ENCODE measurements at regions not wholly inside any gene's neighbourhood (a gene's known extent, or its start where the extent isn't known, plus 50 kb on each side); places are given as distances from the start of the nearest gene placed in this dataset.

DNA sequence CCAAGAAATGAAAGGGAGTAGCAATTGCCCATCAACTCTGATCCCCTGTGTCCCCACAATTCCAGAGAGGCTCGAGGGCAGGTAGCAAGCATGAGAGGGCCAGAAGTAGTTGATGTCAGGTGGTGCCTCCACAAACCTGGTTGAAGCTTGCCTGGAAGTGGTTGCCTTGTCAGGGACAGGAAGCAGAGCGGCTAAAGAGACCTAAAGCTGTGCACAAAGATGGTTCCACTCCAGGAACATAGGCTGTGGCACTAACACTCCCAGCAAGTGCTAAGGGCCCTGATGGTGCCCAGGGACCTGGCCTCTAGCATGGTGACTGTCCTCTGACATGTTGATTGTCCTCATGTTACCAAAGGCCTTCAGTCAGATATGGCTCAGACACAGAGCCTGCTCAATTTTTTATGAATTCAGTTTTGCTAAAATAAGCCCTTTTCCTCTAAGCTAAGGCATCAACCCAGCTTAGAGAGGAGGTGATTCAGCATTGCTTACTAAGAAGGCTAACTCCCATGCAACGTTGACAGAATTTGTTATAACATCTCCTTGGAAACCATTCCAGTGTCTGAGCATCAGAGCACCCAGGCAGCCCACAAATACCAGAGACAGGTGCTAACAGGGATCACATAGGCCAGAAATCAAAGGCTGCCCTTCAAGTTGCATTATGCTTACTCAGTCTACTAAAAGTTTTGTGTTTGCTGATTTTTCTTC, 196.3 kb upstream of the ARHGAP20 start:
- 25 to 59% methylated on average over 2 to 3 of the region's 3 CpGs for WGBS, 2 donors
- intact Hi-C loops (cut with DNase I): no loop called here

DNA sequence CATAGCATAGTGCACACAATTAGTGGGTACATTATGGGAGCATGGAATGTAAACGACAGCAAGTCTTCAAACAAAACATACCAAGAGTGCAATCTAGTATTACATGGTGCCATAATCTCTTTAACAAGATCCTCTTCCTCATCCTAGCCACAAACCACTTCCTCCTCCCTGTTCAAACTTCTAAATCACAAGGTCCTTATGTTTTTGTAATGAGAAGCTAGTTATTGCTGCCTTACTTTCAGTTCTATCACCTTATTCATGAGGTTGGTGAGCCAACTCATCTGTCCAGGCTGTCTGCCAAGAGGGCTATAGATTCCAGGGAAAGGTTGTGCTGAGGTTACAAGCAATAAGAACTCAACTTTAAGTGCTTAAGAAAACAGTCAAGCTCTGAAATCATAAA, 195.4 kb upstream of the ARHGAP20 start:
- H3K27me3 ChIP-seq: no peaks in the 10 kb centered on the region
- peak overlapping the region in 3 of 4 donors; percentile 70 to 79 (median 73) for H3K27ac ChIP-seq
- H3K4me1 ChIP-seq: peaks cover 12 to 61% (median 15%) of the 10 kb centered on the region in 3 donors
- intact Hi-C loops (cut with DNase I): no loop called here
- no peaks in the 10 kb centered on the region for H3K9me3 ChIP-seq
- no peaks in the 10 kb centered on the region for H3K36me3 ChIP-seq
- H3K4me3 ChIP-seq: no peak overlapping the region
- TF ChIP-seq POLR2A (IDR thresholded peaks at IDR 0.05): no peak
- TF ChIP-seq, protein P1, sequence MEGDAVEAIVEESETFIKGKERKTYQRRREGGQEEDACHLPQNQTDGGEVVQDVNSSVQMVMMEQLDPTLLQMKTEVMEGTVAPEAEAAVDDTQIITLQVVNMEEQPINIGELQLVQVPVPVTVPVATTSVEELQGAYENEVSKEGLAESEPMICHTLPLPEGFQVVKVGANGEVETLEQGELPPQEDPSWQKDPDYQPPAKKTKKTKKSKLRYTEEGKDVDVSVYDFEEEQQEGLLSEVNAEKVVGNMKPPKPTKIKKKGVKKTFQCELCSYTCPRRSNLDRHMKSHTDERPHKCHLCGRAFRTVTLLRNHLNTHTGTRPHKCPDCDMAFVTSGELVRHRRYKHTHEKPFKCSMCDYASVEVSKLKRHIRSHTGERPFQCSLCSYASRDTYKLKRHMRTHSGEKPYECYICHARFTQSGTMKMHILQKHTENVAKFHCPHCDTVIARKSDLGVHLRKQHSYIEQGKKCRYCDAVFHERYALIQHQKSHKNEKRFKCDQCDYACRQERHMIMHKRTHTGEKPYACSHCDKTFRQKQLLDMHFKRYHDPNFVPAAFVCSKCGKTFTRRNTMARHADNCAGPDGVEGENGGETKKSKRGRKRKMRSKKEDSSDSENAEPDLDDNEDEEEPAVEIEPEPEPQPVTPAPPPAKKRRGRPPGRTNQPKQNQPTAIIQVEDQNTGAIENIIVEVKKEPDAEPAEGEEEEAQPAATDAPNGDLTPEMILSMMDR (IDR thresholded peaks at IDR 0.05): no peak
- no peak for DNase-seq
- WGBS, 2 donors: 19 to 38% methylated on average over 1 of the region's 1 CpG

More for the DNA sequence above, 196.3 kb upstream of the ARHGAP20 start:
- no peak for DNase-seq
- peaks cover 12 to 61% (median 15%) of the 10 kb centered on the region in 3 donors for H3K4me1 ChIP-seq
- H3K36me3 ChIP-seq: no peaks in the 10 kb centered on the region
- no peak for TF ChIP-seq POLR2A (IDR thresholded peaks at IDR 0.05)
- TF ChIP-seq, protein P1 (IDR thresholded peaks at IDR 0.05): no peak
- no peaks in the 10 kb centered on the region for H3K27me3 ChIP-seq
- H3K27ac ChIP-seq: peak overlapping the region; percentile 45 to 79 (median 72)
- H3K9me3 ChIP-seq: no peaks in the 10 kb centered on the region
- H3K4me3 ChIP-seq: no peak overlapping the region

DNA sequence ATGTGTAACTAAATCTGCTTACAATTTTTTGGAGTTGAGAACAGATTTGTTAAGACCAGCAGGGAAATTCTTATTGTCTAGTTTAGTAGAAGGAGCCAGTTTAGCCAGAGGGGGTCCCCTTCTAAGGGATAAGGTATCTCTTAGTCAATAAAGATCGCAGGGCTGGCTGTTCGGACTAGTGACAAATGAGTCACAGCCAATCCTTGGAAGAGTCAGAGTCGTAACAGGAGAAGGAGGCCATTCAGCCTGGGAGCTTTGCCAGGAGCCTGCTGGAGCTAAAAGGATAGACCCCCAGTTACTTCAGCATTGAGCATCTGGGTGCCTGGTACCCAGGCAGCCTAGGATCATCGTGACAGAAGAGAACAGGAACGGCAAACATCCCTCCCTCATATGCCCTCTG, 191.6 kb upstream of the ARHGAP20 start:
- intact Hi-C loops (cut with DNase I): no loop called here
- H3K27me3 ChIP-seq: no peaks in the 10 kb centered on the region
- TF ChIP-seq, protein P1 (IDR thresholded peaks at IDR 0.05): no peak
- TF ChIP-seq POLR2A (IDR thresholded peaks at IDR 0.05): no peak
- no peaks in the 10 kb centered on the region for H3K9me3 ChIP-seq
- no peak for DNase-seq
- H3K36me3 ChIP-seq: no peaks in the 10 kb centered on the region
- no peak overlapping the region for H3K27ac ChIP-seq
- H3K4me1 ChIP-seq: peaks cover 10 to 28% (median 12%) of the 10 kb centered on the region in 3 donors
- 53 to 72% methylated on average over 4 to 5 of the region's 5 CpGs for WGBS, 2 donors
- H3K4me3 ChIP-seq: no peak overlapping the region

DNA sequence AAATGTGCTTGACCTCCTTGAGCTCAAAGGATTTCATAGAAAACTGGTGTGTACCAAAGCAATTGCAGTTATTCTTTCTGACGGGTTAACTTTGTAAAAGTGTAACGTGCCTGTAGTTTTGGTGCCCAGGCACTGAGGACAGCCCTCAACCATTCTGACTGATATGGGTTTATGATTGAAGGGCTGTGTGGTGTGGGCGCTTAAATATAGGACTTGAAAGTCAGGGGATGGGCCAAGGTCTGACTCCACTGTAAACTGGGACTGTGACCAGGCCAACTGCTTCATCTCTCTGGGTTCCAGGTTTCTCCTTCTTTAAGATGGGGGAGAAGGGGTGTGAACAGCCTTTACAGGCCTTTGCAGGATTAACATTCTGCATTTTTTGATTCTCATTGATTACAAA, 191.1 kb upstream of the ARHGAP20 start:
- H3K27ac ChIP-seq: no peak overlapping the region
- no peak for DNase-seq
- no peaks in the 10 kb centered on the region for H3K36me3 ChIP-seq
- no peaks in the 10 kb centered on the region for H3K27me3 ChIP-seq
- peaks cover 6 to 24% (median 10%) of the 10 kb centered on the region in 3 donors for H3K4me1 ChIP-seq
- intact Hi-C loops (cut with DNase I): no loop called here
- H3K9me3 ChIP-seq: no peaks in the 10 kb centered on the region
- H3K4me3 ChIP-seq: no peak overlapping the region
- WGBS, 2 donors: 90 to 94% methylated on average over 3 of the region's 3 CpGs
- TF ChIP-seq, protein P1 (IDR thresholded peaks at IDR 0.05): no peak
- no peak for TF ChIP-seq POLR2A (IDR thresholded peaks at IDR 0.05)

DNA sequence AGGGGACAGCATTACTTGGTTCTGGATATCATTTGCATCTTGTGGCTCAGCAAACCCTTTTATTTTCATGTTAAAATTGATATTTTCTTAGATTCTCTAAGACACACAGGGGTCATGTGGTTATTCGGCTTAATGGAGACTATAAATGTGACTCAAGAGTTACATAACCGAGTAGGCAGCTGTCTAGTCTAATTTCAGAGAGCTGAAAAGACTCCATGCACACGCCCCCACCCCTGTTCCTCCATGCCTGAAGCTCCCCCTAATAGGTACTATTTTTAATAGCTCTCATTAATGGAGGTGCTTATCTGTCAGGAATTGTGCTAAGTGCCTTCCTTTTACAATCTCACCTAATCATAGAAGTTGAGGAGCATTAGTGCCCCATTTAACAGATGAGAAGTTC, 189.2 kb upstream of the ARHGAP20 start:
- Histone ChIP-seq H3K4me1 (peaks cover 0 to 14% (median 0%) of the 10 kb centered on the region in 3 donors), H3K4me3 (no peak overlapping the region), H3K9me3 (no peaks in the 10 kb centered on the region), H3K36me3 (no peaks in the 10 kb centered on the region), H3K27ac (no peak overlapping the region), H3K27me3 (no peaks in the 10 kb centered on the region)
- TF ChIP-seq, protein P1 (IDR thresholded peaks at IDR 0.05): no peak
- TF ChIP-seq POLR2A (IDR thresholded peaks at IDR 0.05): no peak
- 57 to 81% methylated on average over 3 of the region's 3 CpGs for WGBS, 2 donors
- intact Hi-C loops (cut with DNase I): no loop called here
- DNase-seq: no peak
